HG03342 (cell line): ENCODE measurements at regions not wholly inside any gene's neighbourhood (a gene's known extent, or its start where the extent isn't known, plus 50 kb on each side); places are given as distances from the start of the nearest gene placed in this dataset.

Source experiments
- ATAC-seq: cut with Tn5 transposase; IDR thresholded peaks from one replicate; pipeline ENCODE4 v1.9.1; 2021; ENCODE audit warnings: mild to moderate bottlenecking, moderate library complexity; ENCODE audit not compliant: unreplicated experiment

DNA sequence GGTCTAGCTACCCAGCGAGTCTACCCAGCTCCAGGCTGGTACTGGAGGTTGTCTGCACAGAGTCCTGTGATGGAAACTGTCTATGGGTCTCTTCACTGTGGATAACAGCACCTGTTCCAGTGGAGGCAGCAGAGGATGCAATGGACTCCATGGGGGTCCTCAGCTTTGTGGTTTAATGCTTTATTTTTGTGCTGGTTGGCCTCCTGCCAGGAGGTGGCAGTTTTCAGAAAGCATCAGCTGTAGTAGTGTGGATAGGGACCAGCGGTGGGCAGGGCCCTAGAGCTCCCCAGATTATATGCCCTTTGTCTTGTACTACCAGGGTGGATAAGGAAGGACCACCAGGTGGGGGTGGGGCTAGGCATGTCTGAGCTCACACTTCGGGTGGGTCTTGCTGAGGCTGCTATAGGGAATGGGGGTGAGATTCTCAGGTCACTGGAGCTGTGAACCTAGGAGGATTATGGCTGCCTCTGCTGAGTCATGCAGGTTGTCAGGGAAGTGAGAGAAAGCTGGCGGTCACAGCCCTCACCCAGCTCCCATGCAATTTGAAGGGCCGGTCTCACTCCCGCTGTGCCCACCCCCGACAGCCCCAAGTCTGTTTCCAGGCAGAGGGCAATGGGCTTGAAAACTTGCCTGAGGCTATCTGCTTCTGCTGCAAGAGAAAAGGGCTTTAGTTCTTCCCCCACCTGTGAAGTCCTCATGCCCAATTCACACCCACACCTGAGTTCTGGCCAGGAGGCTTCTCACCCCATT lies 397.1 kb downstream of the TLE1 start:
- no peak for ATAC-seq

DNA sequence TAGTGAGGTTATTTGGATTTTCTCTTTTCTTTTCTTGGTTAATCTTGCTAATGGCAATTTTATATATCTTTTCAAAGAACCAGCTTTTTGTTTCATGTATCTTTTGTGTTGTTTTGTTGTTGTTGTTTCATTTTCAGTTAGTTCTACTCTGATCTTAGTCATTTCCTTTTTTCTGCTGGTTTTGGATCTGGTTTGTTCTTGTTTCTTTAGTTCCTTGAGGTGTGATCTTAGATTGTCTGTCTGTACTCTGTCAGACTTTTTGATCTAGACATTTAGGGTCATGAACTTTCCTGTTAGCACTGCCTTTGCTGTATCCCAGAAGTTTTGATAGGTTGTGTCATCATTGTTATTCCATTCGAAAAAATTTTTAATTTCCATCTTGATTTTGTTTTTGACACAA lies 399.7 kb downstream of the TLE1 start:
- ATAC-seq = no peak

DNA sequence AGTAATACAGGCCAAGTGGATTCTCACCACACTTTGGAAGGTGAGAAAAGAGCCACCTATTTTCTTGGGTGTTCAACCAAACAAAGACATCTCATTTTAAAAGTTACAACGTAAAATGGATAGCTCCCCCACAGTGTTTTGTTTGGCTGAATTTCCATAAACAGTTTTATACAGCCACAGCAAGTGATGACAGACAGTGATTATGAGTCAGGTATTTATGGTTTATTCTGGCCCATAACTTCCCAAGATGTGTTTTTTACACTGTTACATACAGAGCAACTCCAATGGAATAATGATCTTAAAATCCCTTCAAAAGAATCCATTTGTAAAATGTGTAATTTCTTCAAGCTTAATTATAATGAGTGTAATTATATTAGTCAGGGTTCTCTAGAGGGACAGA lies 421.3 kb downstream of the TLE1 start:
- ATAC-seq = no peak

DNA sequence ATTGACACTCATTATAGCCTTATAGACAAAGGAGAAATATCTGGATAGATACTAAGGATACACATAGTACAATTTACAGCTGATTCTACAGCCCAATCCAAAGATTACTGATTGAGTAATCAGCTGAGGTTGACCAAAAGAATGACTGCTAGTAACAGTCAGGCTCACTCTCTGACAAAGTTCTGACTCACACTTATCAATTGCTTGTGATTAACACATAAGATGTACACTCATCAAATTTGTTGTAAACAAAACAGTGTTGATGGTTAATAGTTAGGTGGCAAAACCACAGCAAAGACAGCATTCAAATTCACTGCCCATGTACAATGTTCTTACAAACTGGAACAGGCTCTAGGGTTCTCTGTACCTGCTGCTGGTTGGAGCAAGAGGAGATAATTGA lies 422.7 kb downstream of the TLE1 start:
- ATAC-seq = no peak

DNA sequence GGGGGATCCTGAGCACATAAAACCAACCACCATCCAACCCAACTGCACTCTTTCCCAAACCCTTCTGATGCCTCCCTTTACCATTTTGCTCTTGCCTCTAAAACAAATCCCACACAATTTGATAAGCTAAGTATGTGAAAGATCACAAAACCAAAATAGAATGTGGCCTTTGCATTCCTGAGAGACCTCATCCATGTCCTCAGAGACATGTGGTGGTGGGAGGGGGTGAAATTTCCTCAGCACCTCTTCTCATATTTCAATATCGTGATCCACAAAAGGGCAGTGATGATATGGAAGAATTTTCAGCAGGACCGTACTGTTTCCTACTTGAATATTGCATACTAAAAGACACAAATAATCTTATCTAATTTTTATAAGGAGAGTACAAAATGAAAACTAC lies 423.3 kb downstream of the TLE1 start:
- no peak for ATAC-seq

DNA sequence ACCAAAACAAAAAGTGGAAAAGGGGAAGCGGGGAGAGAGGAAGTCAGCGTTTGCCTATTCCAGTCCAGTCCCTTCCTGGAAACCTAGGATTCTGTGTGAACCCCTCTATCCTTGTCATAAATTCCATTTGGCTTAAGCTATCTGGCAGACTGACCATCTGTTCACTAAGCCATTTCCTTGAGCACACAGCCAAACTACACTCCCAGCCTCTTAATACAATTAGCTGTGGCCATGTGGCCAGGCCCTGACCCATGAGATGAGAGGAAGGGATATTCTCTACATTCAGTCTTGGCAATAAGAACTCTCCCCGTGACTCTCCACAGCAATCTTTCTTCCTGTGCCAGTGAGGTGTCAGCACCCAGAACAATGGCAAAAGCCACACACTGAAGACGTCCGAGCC lies 424.8 kb downstream of the TLE1 start:
- ATAC-seq = no peak

DNA sequence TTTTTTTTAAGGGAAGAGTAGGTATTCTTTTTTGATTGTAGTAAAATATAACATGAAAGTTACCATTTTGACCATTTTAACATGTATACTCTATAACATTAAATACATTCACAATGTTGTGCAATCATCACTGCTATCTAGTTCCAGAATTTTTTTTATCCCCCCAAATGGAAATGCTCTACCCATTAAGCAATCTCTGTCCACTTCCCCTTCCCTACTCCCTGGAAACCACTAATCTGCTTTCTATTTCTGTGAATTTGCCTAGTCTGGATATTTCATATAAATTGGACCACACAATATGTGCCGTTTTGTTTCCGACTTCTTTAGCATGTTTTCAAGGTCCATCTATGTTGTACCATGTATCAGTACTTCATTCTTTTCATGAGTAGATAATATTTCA lies 429.5 kb downstream of the TLE1 start:
- ATAC-seq = no peak

DNA sequence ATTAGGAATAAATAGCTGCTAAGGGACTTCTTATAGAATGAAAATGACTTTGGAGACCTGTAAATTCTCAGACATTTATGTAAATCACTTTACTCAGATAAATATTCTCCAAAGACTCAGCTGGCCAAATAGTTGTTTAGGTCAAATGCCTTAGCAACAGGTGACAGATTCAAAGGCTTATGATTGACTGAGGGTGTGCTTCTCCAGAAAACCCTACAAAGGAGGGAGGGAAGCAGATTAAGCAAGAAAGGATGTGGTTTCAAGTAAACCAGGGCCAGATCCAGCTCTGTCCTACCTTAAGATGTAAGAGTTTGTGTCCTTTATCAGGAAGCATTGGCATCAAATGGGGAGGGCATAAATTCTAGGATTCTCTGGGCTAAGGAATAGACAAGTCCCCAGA lies 433.0 kb downstream of the TLE1 start:
- no peak for ATAC-seq

DNA sequence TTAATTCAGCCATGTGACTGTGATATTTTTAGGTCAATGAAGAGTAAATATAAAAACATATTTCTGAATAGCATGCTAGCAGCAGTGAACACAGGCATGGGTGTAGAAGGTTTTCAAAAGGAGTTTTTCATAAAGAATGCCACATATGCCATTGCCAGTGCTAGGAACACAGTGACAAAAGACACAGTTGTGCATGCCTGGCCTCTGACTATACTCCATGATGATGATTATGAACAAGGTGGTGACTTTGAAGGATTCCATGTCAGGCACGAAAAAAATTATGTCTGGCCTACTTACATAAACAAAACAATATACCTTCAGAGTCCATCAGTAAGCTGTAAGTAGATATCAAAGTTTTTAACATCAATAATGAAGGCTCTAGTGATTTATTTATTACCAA lies 438.7 kb downstream of the TLE1 start:
- ATAC-seq = no peak

DNA sequence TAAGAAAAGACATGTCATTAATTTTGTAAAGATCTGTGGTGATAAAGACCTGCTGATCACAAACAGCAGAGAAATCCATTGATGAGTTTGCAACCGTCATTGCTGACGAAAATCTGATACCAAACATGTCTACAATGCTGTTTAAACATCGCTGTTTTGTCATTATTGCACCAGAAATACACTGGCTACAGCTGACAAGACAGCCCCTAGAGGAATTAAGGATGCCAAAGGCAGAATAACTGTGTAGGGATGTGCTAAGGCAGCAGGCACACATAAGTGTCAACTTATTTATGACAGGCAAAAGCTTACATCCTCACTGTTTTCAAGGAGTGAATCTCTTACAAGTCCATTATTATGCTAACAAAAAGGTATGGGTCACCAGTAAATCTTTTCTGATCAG lies 439.3 kb downstream of the TLE1 start:
- no peak for ATAC-seq

DNA sequence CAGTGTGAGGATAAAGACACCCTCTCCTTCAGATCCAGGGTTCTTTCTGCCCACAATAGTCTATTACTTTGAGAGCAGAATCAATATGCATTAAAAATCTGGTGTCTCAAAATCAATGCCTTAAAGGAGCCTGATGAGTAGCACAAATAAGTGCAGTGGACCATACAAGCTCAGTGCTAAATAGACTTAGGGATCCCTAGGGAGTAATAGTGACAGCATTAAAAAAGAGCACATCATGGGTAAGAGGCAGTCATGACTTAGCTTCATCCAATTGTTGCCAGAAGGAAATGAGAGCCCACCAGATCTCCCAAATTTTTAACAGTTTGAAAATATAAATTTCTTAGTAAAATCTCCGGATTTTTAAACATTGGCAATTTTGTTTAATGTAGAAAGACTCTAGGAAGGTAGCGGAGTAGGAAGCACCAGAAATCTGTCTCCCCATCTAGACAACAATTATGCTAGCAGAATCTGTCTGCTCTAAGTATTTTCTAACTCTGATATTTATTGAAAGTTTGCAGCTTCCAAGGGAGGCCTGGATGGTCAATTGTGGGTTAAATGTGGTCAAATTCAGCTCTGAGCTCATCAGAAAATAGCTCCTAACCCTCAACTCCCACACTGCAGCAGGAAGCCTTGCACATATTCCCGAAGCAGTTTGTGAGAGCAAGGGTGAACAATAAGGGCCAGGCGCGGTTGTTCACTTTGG lies 443.9 kb downstream of the TLE1 start:
- no peak for ATAC-seq

DNA sequence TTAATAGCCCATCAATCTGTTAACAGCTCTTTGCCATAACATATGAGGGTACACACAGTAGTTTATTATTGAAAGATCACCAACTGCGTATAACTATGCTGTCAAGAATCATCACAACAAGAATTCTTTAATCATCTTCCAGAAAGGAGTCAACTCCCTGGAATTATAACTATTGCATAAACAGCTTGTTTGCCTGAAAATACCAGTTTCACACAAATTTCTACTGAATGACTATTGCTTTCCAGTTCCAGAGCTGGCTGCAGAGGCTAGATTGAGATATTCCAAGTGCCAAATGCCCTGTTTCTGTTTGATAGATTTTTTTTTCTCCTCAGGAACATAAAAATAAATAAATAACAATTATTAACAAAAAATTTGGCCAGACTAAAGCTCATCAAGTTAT lies 444.7 kb downstream of the TLE1 start:
- no peak for ATAC-seq

DNA sequence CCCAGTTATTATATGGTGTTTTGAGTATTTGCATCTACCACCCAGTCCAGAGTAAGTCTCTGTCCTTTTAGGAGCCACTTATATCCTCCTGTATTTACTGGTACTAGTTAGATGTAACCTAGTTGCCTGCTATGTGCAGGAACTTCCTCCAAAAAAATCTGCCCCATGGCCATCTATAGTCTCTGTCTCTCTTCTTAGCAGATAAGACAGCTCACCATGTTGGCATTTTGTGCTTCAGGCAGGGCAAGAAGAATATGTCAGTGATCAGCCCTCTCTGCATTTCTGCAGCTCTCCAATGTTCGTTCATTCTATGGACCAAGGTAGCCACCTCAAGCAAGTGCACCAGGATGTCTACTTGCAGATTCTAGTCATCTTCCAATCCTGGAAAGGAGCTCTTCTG lies 446.5 kb downstream of the TLE1 start:
- ATAC-seq = no peak

DNA sequence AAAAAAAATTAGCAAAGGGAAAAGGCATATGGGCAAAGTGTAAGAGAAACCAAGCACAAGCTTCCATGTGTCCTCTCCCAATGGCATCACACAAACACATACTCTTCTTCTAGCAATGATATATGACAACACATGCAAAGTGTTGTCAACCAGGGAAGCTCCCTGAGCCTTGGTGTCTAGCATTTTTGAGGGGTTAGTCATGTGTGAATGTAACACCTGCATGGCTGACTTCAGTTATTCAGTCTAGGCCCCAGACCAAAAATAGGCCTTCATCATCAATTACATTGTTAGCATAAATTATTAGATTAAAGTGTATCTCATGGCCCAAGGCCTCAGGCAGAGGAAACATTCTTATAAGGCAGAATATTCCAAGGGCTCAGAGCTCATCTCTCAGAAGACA lies 450.0 kb downstream of the TLE1 start:
- ATAC-seq = no peak

DNA sequence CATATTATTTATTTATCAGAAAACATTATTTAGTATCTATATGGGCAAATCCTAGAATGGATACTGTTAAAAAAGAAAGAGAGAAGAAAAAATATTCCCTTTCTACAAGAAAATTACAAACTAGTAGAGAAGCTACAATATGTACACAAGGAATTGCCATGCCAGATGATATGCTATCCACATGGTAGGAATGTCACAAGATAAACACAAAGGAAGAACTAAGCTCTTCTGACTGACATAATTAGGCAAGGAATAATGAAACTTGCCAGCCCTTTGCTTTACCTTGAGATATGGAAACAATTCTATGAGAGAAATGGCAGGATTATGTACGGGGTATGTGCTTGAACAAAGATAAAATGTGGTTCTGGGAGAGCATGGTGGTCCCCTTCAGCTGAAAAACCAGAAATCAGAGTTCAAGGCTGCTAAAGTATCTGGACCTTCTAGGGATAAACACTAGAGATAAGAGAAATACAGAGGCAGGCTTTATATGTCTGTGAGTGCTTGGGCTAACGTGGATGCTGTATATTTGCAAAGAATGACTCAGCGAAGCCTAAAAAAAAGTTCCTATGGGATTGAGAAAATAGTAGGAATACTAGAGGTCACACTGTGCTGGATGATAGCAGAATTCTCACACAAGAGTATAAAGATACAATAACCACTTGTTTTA lies 451.6 kb downstream of the TLE1 start:
- no peak for ATAC-seq

DNA sequence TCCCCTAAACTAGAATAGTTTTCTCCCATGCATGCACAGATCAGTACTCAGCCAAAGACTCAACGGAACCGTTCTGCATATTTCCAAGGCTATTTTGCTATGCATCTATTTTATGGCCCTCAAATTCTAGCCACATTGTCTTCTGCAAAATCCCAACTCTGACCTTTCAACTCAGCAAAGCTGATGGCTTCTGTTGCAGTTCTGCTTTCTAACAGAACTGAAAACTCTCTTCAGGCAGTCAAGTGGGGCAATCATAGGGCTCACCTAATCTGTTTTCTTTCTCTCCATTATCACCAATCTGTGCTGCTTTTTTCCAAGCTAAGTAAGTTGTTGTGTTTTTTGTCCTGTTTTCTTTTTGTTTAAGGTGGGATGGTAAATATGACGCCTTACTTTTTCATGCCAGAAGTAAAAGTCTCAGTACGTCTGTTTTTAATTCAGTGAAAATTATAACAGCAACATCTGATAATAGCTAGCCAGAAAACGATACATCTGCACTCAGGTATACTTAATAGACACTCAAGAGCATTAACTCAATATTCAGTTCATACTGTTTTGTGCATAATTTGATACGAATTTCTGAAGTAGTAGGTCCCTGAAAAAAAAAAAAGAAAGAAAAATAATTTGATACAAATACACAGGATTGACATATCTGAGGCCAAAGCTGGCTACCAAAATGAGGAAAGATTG lies 454.3 kb downstream of the TLE1 start:
- no peak for ATAC-seq

DNA sequence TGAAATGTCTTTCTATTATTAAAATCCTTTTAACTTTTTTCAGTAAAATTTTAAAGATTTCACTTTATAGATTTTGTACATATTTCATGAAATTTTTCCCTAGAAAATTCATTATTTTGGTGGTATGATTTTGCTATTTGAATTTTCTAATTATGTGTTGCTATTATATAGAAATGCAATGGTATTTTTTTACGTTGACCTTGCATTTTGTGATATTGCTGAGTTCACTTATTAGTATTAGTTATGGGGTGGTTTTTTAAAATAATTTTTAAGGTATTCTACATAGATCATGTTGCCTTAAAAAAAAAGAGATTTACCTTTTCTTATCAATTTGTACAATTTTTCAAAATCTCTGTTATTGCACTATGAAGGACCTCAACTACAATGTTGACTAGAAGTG lies 458.3 kb downstream of the TLE1 start:
- no peak for ATAC-seq

DNA sequence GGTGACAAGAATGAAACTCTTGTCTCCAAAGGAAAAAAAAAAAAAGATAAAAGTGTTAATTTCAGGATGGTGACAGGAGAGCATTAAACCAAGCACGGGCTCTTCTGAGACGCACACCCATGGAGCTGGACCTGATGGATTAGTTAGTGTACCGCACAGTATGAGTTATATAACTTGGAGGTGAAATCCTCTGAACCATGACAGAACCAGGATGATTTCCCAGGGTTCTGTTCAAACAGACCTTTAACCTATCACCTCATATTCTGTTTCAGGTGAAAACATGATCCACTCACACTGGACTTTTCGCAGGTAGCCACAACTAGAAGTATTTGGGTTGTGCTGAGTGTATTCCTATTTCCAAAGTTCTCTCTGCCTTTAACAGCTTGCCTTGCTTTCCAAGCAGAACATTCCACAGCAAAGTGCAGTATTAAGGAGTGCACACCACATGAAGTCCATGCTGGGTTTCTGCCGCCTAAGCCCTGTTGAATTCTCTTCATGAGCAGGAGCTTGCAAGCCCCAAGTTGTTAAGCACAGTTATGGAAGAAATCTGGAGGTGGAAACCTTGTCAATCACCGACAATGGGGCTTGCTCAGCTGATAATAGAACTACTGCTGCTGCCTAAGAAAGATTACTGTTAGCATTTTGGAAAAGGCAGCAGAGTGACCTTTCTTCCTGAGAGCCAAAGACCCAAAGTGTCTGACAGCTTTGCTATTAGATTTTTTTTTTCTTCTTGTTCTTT lies 461.7 kb downstream of the TLE1 start:
- no peak for ATAC-seq

DNA sequence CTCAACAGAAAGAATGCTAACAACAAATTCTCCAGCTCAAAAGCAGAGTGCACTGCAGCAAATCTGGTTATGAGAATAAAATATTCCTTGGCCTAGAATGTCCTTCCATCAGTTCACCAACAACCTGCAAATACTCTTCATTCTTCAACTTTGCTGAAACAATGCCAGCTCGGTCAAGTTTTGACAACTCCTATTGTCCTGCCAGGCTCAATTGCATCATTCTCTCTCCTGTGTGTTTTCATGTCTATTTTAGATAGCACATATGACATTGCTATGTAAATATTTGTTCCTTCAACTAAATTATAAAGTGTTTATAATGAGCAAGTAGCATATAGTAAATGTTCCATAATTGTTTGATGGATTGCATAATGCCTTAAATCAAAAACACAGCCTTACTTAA lies 463.8 kb downstream of the TLE1 start:
- ATAC-seq = no peak

DNA sequence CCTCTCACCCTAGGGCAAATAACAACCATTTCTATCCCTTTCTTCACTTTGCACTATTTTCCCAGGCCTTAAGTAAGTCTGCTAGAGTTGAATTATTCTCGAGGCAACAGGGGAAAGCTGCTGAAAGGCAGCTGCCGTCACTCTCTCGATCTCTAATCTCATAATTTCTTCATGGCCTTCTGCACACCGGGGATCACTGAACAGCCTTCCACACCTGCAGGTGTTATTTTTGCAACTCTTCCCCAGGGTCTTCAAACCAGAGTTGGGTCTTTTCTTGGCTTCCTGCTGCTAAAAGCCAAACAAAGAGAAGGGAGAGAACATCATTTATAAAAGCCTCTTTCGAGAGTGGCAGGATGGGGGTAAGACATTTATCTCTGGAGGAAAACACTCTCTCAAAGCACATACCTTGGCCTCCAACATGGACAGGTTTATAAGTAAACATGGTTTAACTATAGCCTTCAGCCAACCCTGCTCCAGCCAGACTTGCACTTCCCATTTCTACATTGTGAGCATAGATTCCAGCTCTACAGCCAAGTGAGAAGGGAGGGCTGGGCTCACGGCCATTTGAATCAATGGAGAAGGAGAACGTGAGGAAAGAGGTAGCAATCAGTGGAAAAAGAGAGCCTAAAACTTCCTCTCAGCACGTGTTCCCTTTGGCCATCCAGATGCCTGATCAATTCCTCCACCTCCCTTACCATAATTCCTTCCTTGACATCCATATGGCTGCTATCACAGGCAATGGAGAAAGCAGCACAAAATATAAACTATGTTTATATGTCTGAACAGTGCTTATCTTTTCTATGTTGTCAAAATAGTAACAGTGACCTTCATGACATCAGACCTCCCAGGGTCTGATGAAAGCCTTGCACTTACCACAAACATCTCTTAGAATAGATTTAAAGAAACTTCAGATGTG lies 464.9 kb downstream of the TLE1 start:
- no peak for ATAC-seq
